HuH-7 (cell line): ENCODE measurements at regions not wholly inside any gene's neighbourhood (a gene's known extent, or its start where the extent isn't known, plus 50 kb on each side); places are given as distances from the start of the nearest gene placed in this dataset.
"Not testable (repeated sequence)": the region's sequence is repeated elsewhere in the genome, so short reads cannot be mapped to it uniquely, and the experiment has no call there.

Experiments
- DNase-seq: peaks from one replicate; pipeline ENCODE4 v3.0.0; 2011; ENCODE audit warnings: low spot score

DNA sequence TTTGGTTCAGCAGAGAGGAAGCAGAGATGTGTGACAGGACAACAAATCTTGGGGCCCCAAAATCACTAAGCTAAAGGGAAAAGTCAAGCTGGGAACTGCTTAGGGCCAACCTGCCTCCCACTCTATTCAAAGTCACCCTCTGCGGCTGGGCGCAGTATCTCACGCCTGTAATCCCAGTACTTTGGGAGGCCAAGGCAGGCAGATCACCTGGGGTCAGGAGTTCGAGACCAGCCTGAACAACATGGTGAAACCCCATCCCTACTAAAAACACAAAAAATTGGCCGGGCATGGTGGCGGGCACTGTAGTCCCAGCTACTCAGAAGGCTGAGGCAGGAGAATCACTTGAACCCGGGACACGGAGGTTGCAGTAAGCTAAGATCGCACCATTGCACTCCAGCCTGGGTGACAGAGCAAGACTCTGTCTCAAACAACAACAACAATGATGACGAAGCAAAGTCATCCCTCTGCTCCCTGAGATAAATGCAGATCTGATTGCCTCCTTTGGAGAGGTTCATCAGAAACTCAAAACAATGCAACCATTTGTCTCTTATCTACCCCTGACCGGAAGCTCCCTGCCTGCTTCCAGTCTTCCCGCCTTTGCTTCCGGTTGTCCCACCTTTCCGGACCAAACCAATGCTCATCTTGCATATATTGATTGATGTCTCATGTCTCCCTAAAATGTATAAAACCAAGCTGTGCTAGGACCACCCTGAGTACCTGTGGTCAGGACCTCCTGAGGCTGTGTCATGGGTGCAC is 136.4 kb upstream of the AFDN start:
- not testable (repeated sequence) for DNase-seq

DNA sequence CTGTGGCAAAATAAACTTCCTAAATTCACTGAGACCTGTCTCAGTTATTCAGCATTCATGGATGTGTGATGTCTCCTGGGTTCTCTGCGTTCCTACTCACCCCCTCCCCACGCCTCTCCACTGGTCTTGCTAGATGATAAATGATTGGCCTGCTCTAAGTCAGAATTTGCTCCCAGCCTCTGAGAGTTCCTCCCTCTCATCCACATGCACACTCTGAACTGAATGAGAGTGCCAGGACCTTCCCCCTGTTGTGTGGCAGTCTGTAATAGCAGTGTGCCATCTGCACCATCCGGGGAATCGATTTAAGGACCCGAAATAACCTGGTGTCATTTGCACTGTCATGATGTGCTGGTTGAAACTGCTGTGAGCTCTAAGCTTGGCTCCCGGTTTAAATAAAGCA is 135.8 kb upstream of the AFDN start:
- DNase-seq: no peak

DNA sequence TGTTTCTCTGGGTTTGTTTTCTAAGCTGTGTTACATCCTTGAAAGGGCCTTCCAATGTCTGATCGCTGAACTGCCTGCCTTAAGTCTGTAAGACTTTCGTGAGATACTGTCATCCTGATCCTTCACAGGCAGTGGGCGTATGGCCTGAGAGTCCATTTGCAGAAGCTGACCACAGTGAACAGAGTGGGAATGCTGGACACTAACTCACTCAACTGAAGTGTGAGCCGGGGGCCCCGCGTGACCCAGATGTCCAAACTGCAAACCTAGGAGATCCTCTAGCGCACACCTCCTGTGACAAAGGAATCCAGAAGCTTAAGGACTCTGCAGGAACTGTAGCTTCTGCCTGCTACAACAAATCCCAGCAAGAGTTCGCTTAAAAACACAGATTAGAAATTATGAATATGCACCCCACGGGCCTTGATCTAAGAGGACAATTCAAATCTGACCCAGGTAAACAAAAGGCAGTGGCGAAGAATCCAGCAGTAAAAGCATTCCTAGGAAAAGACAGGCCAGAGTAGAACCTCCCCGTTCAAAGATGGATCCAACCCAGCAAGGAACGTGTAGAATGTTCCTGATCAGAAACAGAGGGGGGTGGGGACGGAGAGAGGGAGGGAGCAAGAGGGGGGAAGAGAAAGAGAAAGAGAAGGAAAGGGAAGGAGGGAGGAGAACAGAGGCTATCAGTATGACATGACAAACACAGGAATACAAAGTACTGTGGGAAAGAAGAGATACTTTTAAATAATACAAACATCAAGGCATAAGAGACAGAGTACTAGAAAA is 135.0 kb upstream of the AFDN start:
- DNase-seq: no peak

DNA sequence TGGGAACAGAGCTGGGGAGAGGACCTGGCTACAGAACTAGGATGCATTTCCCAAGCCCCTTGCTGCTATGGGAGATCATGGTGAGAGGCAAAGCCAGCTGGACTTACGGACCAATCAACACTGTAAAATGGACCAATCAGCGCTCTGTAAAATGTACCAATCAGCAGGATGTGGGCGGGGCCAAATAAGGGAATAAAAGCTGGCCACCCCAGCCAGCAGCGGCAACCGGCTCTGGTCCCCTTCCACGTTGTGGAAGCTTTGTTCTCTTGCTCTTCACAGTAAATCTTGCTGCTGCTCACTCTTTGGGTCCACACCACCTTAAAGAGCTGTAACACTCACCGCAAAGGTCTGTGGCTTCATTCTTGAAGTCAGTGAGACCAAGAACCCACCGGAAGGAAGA is 133.2 kb upstream of the AFDN start:
- DNase-seq: not testable (repeated sequence)

DNA sequence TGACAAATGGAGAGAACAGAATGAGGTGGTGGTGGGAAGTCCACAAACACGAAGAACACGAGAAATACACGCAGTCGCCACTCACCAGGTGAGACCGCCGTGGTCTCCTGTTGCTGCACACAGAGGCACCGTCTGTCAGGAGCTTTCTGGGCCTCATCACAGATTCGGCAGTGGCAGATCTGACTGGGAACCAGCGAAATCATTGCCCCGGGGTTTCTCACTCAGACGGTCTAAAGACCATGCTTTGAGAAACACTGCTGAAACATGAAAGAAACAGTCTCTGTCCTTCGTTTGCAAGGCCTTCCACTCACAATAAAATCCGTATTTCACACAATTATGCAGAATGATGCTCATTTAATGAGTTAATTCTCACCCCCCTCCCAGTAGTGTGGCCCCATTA is 130.9 kb upstream of the AFDN start:
- DNase-seq: no peak

DNA sequence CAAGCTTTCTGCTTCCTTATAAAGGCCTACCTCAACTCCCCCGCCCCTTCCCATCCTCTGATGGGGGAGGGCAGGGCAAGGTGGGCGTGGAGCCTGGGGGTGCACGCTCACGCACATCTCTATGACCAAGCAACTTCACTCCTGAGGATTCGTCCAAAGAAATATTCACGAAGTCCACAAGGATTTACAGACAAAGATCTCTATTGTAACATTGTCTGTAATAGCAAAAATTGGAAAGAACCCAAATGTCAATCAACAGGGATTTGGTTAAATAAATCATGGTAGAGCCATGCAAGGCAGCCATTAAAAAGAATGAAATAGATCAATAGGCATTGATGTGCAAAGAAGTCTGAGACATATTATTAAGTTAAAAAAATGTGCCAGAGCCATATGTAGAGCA is 130.4 kb upstream of the AFDN start:
- no peak for DNase-seq

DNA sequence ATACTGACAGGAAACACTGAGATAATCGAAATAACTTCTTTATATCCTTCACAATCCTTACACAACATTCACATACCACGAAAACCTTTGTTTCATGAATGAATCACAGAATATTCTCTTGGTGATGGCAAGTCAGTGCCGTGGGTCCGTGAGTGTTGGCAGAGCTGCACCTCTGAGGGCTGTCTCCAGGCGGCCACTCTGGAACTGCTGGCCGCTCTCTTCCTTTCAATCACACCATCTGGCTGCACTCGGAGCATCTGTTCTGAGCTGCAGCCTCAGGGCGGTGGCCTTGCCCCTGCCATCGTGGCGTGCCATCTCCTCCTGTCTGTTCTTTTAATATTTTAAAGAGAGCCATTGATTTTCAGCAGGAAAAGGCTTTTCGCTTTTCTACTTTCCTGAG is 129.4 kb upstream of the AFDN start:
- no peak for DNase-seq

DNA sequence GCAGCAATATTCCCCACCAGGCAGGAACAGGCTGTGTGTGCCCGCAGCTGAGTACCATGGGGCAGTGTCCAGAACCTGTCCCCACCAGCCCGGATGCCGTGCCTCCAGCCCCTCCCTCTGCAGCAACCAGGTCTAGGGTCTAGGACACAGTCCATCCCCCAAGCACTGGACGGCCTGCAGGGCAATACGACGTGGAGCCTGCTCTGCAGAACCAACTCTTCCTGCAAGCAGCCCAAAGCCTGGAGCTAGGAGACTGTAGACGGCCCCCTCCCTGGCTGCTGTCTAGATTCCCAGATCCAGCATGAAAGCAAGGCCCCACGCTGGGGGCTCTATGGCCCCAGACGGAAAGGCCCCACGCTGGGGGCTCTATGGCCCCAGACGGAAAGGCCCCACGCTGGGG is 128.2 kb upstream of the AFDN start:
- DNase-seq: no peak

DNA sequence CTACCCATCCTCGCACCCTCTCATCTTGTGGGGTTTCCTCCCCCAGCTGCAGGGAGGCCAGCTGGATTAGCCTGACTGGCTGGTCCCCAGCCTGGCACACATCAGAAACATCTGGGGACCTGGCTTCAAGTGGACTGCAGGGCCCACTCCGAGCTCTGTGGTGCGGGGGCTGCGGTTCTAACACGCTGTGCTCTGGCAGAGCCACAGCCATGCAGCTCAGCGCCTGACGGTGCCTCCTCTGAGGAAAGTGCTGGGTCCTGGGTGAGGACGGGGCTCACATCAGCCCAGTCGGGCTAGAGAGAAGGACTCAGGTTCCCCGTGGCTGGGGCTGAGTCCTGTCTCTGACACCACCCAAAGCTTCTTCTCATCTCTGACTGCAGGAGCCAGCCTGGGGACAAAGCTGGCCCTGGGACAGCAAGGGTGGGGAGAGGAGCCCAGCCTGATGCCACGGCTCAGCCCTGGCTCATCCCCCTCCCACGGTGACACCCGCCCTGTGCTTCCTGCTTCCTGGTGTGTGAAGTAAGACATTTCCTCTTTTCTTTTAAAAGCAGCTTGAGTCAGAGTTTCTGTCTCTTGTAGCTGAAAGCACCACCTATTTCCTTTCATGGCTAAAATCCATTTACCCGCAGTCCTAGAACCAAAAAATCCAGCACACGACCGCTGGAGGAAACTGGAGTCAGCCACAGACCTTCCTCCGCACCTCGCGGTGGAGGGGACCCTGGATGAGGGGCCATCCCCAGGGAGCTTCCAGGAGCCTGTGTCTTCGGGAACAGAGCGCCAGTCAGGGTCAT is 127.4 kb upstream of the AFDN start:
- no peak for DNase-seq

DNA sequence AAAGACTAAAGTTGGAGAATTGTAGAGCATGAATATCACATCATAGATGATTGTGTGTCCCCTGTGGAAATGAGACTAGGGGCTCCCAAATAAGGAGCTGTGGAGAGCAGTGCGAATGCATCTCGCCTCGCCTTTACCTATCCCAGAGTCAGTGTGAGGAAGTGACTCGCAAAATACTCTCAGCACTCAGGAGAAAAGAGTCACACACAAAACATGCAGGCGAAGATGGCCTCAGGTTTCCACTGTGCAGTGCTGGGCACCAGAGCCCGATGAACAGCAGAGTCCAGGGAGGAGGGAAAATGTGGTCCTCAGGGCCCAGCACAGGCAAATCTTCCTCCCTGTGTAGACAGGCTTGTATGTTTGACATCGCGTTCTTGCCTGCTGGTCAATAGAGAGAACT is 126.5 kb upstream of the AFDN start:
- no peak for DNase-seq

DNA sequence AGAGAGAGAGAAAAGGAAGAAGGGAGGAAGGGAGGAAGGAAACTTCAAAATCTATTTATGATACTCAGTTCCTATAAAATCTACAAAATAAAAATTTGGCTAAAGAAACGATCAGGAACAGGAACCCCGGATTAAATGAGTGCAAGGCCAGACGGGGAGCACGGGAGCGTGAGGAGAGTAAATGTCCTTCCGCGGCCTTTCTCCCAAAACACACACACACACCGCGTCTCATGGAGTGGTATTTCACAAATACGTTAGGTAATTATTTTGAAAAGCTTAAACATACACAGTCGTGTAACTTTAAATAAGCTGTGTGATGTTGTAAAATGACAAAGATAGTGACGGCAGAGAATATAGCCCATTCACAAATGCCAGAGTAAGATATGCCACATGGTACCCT is 125.7 kb upstream of the AFDN start:
- no peak for DNase-seq

DNA sequence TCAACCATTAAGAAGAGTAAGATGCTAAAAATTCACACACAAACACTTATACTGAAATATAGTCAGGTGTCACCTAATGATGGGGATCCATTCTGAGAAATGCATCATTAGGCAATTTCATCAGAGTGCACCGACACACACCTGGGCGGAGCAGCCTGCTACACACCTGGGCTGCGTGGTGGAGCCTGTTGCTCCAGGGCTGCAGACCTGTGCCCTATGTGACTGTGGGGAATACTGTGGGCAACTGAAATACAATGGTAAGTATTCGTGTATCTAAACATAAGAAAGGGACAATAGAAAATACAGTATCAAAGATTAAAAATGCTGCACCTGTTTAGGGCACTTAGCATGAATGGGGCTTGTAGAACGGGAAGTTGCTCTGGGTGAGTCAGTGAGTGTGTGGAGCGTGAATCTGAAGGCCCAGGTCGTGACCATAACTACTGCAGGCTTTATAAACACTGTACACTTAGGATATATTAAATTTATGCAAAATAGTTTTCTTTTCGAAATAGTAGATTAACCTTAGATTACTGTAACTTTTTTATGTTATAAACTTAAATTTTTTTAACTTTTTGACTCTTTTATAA is 124.4 kb upstream of the AFDN start:
- DNase-seq: no peak

DNA sequence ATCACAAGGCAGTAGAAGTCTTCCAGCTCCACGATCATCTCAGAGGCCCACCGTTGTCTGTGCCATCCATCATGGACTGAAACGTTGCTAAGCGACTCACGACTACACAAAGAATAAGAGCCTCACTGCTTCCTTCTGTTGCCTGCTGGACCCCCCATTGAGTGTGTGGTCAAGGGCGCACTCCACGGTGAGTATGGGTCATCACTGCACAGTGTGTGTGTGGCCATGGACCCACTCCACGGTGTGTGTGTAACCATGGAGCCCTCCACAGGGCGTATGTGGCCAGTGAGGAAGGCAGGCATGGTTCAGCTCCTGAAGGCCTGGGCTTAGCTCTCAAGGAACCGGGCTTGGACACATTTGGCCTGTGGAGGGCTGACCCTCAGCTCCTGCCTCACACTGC is 123.4 kb upstream of the AFDN start:
- no peak for DNase-seq

DNA sequence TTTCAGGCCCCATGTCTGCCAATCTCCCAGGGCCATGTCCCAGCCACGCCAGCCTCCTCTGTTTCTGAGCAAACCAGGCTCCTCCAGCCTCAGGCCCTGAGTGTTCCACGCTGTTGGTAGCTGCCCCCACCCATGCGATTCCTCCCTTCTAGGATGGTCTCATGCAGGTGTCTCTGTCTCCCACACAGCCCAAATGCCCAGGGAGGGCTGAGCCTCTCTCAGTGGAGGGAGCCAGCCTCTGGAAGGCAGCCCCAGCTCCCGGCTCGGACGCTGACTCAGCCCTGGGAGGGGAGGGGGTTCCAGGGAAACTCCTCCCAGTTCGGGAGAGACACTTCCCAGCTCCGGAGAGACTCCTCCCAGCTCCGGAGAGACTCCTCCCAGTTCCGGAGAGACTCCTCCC is 122.9 kb upstream of the AFDN start:
- DNase-seq: no peak

DNA sequence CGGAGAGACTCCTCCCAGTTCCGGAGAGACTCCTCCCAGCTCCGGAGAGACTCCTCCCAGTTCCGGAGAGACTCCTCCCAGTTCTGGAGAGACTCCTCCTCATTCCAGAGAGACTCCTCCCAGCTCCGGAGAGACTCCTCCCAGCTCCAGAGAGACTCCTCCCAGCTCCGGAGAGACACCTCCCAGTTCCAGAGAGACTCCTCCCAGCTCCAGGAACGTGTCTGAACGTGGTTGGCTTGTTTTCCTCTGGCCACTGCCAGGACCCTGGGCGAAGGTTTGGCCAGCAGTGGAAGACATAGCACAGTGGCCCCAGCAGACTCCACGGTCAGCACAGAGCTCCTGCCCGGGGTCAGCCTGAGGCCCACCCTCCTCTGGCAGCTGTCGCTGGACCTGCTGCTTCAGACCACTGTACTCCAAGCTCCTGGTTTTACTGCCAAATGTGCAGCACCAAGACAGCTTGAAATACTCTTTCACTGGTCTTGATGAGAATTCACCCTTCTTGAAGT is 122.3 kb upstream of the AFDN start:
- DNase-seq: no peak

DNA sequence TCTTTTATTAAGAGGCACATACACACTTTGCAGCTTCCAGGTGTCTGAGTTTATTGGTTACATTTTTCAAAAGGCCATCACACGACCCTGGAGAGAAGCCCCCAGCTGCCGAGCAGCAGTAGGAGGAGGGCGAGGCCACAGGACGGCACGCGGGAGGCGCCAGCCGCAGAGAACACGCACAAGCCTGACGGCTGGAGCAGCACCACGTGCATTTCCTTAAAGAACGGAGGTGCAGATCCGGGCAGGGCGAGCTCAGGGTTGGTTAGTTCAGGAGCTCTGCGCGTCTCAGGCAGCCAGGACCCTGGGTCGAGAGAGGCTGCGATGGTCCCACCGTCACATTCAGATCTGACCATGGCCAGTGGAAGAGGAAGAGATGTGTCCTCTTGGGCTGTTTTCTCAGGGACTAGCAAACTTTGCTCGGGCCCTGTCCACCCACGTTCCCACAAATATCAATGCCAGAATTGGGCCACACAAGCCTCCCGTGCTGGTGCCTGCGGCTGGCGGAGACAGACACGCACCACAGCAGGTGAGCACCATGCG is 121.4 kb upstream of the AFDN start:
- no peak for DNase-seq

DNA sequence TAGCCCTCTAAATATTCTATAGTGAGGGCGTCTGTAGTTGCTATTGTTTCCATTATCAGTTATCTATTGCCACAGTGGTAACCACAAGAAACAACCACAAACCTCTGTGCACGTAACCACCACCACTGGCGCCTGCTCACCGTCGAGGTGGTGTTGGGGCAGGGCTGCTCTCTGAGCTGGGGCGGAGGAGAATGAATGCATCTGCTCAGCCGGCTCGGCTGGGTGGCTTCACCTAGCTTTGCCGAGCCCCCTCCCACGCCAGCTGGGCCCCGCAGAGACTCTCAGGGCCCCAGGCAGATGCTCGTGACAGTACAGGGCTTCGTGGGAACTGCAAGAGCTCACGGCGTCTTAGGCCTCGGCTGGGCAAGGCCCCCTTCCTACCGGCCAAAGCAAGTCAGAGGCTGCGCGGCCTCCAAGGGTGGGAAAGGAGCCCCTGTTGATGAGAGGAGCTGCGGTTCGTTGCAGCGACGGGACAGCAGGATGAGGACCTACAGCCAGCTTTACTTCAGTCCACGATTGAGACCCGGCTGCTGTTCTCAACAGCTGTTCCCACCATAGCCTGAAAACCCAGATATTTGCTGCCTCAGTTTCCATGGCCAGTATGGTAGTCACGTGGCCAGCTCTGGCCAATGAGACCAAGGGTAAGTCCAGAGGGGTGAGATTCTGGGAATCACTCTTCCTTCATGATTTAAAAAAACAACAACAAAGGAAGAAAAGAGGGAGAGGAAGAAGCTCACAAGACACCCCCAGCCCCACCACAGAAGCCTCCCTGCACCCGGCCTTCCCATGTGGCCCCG is 120.2 kb upstream of the AFDN start:
- DNase-seq: no peak

DNA sequence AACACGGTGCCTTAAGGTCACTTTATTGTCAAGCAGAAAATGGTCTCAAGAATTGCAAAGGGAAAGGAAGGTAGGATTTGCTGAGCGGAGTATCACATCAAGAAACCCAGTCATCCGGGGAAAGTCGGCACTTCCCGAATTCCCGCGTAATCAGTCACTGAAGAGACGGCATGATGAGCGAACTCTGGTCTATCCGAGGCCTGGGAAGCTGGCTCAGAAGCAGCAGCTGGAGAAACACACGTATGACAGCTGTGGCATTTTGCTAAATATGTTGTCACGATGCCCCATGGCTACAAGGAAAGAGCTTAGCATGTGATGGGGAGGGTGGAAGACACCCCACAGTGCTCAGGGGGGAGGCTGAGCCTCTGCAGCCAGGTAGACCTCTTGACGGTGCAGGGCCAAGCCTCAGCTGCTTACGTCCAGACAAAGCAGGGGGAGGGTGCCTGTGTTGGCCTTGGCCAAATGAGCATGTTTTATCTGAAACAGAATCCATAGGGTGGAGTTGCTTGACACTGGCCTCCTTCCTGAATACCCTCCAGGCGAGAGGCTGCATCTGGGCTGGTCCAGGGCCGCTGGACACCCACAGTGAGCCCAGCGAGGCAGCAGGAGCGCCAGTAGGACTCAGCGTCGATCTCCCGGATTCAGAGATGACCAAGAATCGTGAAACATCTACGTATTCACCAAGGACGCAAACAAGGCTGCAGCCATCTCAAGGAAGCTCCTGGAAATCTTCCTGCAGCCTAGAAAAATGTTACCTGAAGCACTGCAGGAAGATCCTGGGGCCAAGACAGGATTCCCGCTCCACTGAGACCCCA is 118.8 kb upstream of the AFDN start:
- no peak for DNase-seq

DNA sequence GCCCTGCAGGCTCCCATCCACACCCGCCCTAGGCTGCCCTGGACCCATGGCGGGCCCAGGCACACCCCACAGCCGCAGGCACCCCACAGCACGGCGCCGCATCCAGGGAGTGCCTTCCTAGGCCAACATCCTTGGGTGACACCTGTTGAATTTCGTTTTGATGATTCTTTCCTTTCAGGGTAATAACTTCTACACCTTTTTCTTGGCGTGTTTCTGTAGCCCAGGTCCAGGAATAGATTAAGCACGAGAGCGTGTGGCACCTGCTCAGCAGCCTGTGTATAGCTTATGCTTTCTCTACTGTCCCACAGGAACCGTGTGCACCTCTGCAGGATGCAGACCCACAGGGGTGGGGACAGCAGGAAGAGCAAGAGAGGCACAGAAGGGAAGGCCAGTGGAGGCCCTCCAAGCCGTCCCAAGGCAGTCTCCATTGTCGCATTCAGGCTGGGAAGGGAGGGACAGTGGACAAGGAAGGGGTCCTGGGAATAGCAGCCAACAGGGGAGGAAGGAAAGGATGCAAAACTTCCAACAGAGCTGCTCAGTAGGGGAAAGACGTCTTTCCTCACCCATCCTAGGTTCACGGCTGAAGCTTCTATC is 118.1 kb upstream of the AFDN start:
- no peak for DNase-seq

DNA sequence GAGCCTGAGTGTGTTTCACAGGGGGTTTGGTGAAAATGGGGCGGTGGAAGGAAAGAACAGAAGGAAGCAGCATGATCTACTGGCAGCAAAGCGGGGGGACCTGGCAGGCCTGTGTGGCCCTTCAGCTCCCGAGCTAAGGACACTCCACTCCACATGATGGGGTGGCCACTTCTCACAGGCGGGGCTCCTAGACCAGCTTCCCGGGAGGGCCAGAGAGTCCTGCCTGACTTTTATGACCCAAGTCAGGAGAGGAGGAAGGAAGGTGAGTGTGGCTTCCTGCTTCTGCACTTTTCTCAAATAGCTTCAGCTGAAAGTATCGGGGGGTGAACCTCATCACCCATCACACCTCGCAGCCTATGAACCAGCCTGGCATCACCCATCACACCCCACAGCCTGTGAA is 117.5 kb upstream of the AFDN start:
- no peak for DNase-seq
